ENCODE measurements at regions not wholly inside any gene's neighbourhood (a gene's known extent, or its start where the extent isn't known, plus 50 kb on each side); places are given as distances from the start of the nearest gene placed in this dataset.
A peak's percentile ranks its signal among the peaks of the same experiment; 100 is the strongest.
"Not testable (repeated sequence)": the region's sequence is repeated elsewhere in the genome, so short reads cannot be mapped to it uniquely, and the experiment has no call there.

GRCh38 chr15:61403884-61404283 lies 174.8 kb upstream of the RORA start:
- DNase-seq (ENCODE audit: low read depth) = no peak

DNA sequence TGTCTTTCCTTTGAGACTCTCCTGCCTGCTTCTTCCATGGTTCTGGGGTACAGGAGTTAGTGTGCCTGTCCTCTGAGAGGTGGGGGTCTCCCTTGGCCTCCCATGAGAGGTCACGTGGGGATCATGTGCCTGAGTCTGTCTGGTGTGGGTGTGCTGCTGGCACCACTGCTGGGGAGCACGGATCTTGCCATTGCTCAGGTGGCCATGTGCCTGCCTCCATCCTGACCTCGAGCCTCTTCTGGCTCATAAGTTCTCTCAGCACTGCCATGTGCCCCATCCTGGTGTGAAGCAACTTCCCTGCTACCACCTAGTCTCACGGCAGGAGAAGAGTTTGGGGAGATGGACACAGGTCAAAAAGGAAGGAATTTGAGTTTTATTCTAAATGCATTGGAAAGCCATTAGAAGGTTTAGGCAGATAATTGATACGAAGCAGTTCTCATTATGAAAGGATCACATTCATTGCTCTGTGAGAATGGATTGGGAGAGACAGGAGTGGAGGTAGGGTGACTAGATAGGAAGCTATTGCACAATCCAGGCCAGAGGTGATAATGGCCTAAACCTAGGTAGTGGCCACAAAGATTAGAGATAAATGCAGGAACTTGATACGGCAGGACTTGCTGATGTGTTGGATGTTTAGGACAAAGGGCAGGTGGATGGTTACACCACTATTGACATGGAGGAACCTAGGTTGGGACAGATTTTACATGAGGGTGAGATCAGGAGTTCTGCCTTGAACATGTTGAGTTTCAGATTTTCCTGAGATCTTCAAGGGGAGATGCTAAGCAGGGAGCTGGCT lies 173.0 kb upstream of the RORA start:
- no peak for DNase-seq (ENCODE audit: low read depth)

GRCh38 chr15:61398310-61398709 lies 169.2 kb upstream of the RORA start:
- DNase-seq (ENCODE audit: low read depth) = no peak

DNA sequence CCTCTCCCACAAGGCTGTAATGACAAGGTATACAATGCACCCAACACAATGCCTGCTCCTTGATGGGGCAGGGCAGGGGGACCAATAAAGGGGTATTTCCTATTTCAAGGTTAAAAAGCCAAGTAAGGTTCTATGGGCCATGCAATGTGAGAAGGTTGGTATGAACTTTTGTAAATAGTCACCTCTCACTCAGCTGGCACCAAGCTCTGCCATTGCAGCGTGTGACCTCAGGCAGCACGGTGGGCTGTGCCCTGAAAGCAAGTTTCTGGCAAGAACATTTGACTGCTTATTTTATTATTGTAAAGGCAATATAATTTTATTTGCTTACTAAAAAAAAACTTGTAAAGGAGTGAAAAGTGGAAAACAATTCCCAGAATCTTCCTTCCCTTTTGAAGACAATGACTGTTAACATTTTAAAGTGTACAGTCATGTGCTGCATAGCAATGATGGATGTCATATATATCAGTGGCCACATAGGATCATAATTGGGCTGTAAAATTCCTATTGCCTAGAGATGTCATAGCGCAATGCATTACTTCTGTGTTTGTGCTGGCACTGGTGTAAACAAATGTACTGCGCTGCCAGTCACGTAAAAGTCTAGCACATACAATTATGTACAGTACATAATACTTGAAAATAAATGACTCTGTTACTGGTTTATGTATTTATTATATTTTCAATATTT lies 167.3 kb upstream of the RORA start:
- DNase-seq (ENCODE audit: low read depth) = peak; percentile 7

- peak; percentile 3 for DNase-seq (ENCODE audit: low read depth)
Measured at GRCh38 chr15:61393949-61394348, 164.8 kb upstream of the RORA start.

GRCh38 chr15:61393524-61393923 lies 164.4 kb upstream of the RORA start:
- DNase-seq (ENCODE audit: low read depth) = no peak

GRCh38 chr15:61390138-61390537 lies 161.0 kb upstream of the RORA start:
- no peak for DNase-seq (ENCODE audit: low read depth)

DNA sequence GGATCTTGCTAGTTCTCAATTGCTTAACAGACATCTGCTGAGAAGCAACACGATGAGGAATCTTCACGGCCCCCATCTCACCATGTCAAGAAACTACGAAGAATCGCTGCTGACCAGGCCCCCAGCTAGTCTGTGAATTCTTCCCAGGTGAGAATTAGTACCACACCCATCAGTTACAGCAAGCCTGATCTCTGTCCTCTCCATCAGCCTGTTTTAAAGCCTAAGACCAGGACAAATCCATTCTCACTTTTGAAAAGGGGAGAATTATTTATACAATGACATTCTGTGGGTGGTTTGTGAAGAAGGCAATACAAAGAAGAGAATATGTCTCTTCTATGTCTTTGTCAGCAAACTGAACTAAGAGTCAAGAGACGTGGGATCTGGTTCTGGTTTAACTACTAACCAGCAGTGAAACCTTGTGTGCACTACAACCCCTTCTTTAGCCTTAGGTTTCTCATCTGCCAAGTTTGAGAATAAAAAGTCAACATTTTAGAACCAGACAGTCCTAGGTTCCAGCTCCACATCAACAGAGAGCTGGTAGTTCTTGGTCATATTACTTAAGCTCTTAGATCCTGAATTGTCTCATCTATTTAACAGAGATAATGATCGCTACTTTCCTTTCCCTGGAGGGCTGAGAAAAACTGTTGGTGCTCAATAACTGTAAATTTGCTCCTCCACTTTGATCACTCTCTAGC lies 160.4 kb upstream of the RORA start:
- no peak for DNase-seq (ENCODE audit: low read depth)

GRCh38 chr15:61387675-61388074 lies 158.6 kb upstream of the RORA start:
- DNase-seq (ENCODE audit: low read depth) = no peak

GRCh38 chr15:61383421-61383820 lies 154.3 kb upstream of the RORA start:
- peak; percentile 91 for DNase-seq (ENCODE audit: low read depth)

DNA sequence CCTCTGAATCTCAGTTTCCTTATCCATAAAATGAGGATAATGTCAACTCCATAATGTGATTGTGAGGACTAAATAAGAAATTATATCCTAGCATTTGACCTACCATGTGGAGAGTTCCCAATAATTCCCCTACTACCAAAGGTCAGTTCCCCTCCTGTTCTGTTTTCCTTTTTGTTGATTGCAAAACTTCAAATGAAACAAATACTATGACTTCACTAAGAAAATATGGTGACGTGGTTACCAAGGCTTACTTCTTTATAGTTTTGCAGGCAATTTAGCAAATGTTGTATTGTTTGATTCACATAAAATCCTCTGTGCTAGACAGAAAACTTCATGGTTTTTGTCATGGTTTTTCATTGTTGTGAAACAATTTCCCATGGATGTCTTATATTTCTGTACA lies 153.8 kb upstream of the RORA start:
- peak; percentile 31 for DNase-seq (ENCODE audit: low read depth)

DNA sequence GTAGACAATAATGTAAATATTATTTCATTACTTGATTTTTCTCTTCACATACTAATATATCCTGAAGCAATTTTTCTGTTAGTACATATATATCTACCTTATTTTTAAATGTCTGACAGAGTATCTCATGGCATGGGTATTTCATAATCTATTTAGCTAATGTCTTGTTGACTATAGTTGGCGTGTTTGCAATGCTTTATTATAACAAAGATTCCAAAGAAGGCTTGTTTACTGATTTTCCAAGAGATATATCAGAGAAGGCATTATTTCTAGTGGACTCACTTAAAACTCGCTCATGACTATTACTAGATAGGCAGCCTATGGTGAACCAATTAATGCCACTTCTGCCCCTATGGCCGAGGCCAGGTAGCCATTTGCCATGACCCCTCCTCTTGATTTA lies 152.4 kb upstream of the RORA start:
- DNase-seq (ENCODE audit: low read depth) = no peak

GRCh38 chr15:61380270-61380669 lies 151.2 kb upstream of the RORA start:
- no peak for DNase-seq (ENCODE audit: low read depth)

GRCh38 chr15:61379005-61379404 lies 149.9 kb upstream of the RORA start:
- DNase-seq (ENCODE audit: low read depth) = no peak

DNA sequence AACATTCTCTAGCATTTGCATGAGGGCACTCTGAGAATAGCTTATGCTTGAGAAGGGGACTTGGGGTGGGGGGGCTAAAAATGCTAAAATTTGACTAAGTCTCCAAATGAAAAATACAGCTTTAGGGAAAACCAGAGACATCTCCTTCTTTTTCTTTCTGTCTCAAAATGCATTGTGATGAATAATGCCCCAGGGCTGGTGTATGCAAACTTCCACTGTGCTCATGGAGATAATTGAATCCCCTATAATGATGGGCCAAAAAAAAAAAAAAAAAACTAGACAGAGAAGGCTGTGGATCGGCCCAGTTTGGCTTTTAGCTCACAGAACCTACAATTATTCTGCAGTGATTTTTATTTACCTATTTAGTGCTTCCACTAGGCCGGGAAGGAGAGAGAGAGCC lies 147.9 kb upstream of the RORA start:
- no peak for DNase-seq (ENCODE audit: low read depth)

DNA sequence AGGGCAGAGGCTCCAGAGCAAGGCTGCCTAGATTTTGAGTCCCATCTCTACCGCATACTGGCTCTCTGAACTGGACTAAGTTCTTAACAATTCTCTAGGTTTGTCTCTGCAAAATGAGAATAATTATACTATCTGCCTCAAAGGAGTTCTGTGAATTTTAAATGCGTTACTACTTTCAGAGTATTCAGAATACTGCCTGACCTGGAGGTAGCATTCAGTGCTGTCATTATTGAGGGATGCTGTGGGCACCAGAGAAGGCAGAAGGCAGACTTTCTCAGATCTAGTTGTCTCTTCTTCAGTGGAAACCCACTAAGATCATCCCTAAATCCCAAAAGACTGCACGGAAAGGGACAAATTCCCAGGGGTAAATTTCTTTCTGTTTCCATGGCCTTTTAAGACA lies 147.4 kb upstream of the RORA start:
- no peak for DNase-seq (ENCODE audit: low read depth)

- DNase-seq (ENCODE audit: low read depth) = no peak
Measured at GRCh38 chr15:61374848-61375247, 145.7 kb upstream of the RORA start.

DNA sequence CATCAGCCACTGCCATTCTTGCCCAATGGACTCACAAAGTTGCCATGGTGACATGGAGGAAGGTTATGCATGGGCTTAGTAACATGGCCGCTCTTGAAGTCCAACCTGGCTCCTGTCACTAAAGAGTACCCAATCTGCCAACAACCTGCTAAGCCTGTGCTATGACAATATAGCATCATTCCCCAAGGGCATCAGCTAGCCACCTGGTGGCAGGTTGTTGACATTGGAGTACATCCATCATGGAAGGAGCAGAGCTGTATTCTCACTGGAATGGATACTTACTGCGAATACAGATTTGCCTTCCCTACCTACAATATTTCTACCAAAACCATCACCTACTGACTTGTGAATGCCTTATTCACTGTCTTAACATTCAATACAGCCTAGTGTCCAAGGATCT lies 138.9 kb upstream of the RORA start:
- DNase-seq (ENCODE audit: low read depth) = no peak

- no peak for DNase-seq (ENCODE audit: low read depth)
Measured at GRCh38 chr15:61364871-61365270, 135.8 kb upstream of the RORA start.

GRCh38 chr15:61362912-61363311 lies 133.8 kb upstream of the RORA start:
- DNase-seq (ENCODE audit: low read depth) = not testable (repeated sequence)

- no peak for DNase-seq (ENCODE audit: low read depth)
Measured at GRCh38 chr15:61344293-61344692, 115.2 kb upstream of the RORA start.

DNA sequence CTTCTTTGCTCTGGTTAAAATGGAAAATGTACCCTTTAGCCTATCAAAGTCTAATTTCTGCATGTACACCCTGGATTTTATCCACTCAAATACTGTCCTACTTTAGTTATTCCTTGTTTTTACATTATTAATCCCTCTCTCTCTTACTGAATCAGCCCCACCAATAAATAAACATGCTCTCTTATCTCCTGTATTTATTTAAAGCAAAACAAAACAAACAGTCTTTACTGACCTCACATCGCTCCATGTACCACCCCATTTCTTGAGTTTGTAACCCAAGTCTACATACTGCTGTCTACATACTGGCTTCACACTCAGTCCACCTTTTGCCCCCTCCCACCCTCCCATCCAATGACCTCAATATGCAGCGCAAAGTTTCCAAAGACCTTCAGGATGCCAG lies 113.3 kb upstream of the RORA start:
- DNase-seq (ENCODE audit: low read depth) = no peak

GRCh38 chr15:61339516-61339915 lies 110.4 kb upstream of the RORA start:
- no peak for DNase-seq (ENCODE audit: low read depth)

Measured in GM04503 (cell line).